Gastrocnemius medialis (tissue), 4 donors: ENCODE measurements at regions not wholly inside any gene's neighbourhood (a gene's known extent, or its start where the extent isn't known, plus 50 kb on each side); places are given as distances from the start of the nearest gene placed in this dataset.

ENCODE experiments used
- ATAC-seq, 2 donors: fragments of 150-250 bp; one replicate each; pipeline ENCODE4 v1.9.1; 2016
- DNase-seq, 2 donors: peaks; one replicate each; pipeline ENCODE4 v3.0.0-alpha.2; 2019
- H3K27ac ChIP-seq, 4 donors: fragments of 200-600 bp; sonication (generic); 1 replicate in 1 of 4; 2 replicates in 3 of 4; pipeline ENCODE4 v1.5.1; 2016 to 2018; ENCODE audit warnings: mild to moderate bottlenecking in 2 of 4, moderate library complexity in 1 of 4
- H3K27me3 ChIP-seq, 3 donors: fragments of 200-600 bp; sonication (generic) in 2 of 3; 1 replicate in 1 of 3; 2 replicates in 2 of 3; pipeline versions ENCODE4 v1.5.1 to v1.6.0; 2016 to 2019; ENCODE audit warnings: mild to moderate bottlenecking in 1 of 3, moderate library complexity in 1 of 3
- H3K36me3 ChIP-seq, 2 donors: fragments of 200-600 bp; sonication (generic) in 1 of 2; one replicate each; pipeline ENCODE4 v1.5.1; 2017 to 2018
- H3K4me1 ChIP-seq, 2 donors: fragments of 200-600 bp; sonication (generic) in 1 of 2; one replicate each; pipeline ENCODE4 v1.5.1; 2016 to 2017; ENCODE audit warnings: mild to moderate bottlenecking in 2 of 2
- H3K4me3 ChIP-seq, 4 donors: fragments of 200-600 bp; sonication (generic) in 3 of 4; 1 replicate in 1 of 4; 2 replicates in 3 of 4; pipeline ENCODE4 v1.5.1; 2016 to 2019; ENCODE audit warnings: mild to moderate bottlenecking in 2 of 4
- H3K9me3 ChIP-seq, 3 donors: fragments of 200-600 bp; sonication (generic) in 2 of 3; 1 replicate in 1 of 3; 2 replicates in 2 of 3; pipeline ENCODE4 v1.5.1; 2016 to 2019
- POLR2A ChIP-seq, 2 donors: fragments of 450-650 bp; IDR thresholded peaks; one replicate each; pipeline ENCODE4 v1.6.1; 2017; ENCODE audit warnings: antibody characterized with exemption in 2 of 2, mild to moderate bottlenecking in 2 of 2, moderate library complexity in 2 of 2
- in situ Hi-C, 4 donors: fragments of 200-750 bp; cut with MboI; loops; one replicate each; pipeline versions ENCODE4 v1.15.0 to v1.8.0; 2017; ENCODE audit warnings: low sequenced_read_pairs in 4 of 4
- intact Hi-C: fragments of 100-400 bp; cut with DNase I; formaldehyde crosslinking; loops from one replicate; pipeline ENCODE4 v1.15.1; 2023; ENCODE audit warnings: low total_unique reads
- TF ChIP-seq, protein P1 (sequence below), 5 experiments: fragments of 450-650 bp in 3 of 5; fragments of 200-600 bp in 2 of 5; sonication (generic) in 2 of 5; IDR thresholded peaks in 4 of 5; conservative IDR thresholded peaks in 1 of 5; 1 replicate in 4 of 5; 2 replicates in 1 of 5; pipeline ENCODE4 v1.5.1; 2016 to 2019; ENCODE audit warnings: antibody characterized with exemption in 5 of 5, mild to moderate bottlenecking in 3 of 5, moderate library complexity in 3 of 5

DNA sequence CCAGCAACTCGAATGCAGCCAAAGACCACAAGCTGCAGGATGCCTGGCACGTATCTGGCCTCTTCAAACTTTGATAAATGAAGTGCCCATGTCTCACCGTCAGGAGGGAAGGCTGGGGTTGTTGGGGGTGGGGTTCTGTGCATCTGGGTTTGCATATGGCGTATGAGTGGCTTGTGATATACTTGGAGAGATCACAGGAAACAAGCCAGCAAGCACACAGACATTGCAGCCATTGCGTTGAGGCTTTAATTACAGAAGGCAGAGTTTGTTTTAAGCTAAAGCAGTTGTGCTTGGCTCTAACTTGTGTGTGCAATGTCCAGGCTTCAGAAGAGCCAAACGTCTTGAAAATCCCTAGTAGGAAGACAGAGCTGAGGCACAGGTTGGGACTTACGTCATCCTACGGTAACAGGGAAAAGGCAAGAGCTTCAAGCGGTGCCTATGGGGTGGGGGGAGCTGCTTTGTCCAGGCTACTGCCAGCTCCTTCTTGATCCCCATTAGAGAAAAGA lies 109.2 kb downstream of the ASB7 start:
- in situ Hi-C loops (no loop called here), intact Hi-C loops (no loop called here)
- Histone ChIP-seq H3K27me3 (no peaks in the 10 kb centered on the region), H3K4me1 (peaks cover 0 to 3% of the 10 kb centered on the region in 2 donors), H3K4me3 (no peak overlapping the region), H3K27ac (no peak overlapping the region), H3K9me3 (no peaks in the 10 kb centered on the region), H3K36me3 (no peaks in the 10 kb centered on the region)
- TF ChIP-seq, protein P1, sequence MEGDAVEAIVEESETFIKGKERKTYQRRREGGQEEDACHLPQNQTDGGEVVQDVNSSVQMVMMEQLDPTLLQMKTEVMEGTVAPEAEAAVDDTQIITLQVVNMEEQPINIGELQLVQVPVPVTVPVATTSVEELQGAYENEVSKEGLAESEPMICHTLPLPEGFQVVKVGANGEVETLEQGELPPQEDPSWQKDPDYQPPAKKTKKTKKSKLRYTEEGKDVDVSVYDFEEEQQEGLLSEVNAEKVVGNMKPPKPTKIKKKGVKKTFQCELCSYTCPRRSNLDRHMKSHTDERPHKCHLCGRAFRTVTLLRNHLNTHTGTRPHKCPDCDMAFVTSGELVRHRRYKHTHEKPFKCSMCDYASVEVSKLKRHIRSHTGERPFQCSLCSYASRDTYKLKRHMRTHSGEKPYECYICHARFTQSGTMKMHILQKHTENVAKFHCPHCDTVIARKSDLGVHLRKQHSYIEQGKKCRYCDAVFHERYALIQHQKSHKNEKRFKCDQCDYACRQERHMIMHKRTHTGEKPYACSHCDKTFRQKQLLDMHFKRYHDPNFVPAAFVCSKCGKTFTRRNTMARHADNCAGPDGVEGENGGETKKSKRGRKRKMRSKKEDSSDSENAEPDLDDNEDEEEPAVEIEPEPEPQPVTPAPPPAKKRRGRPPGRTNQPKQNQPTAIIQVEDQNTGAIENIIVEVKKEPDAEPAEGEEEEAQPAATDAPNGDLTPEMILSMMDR (IDR thresholded peaks at IDR 0.05 in 4 of 5, conservative IDR thresholded peaks at IDR 0.05 in 1 of 5), result no peak
- no peak for TF ChIP-seq POLR2A (IDR thresholded peaks at IDR 0.05)
- DNase-seq, result no peak
- ATAC-seq, result no peak

GRCh38 chr15:100712226-100712625 lies 109.8 kb downstream of the ASB7 start:
- Histone ChIP-seq H3K9me3 (no peaks in the 10 kb centered on the region), H3K4me1 (peaks cover 0 to 3% of the 10 kb centered on the region in 2 donors), H3K27ac (no peak overlapping the region), H3K4me3 (no peak overlapping the region), H3K27me3 (no peaks in the 10 kb centered on the region), H3K36me3 (no peaks in the 10 kb centered on the region)
- DNase-seq (no peak), ATAC-seq (no peak)
- in situ Hi-C loops, result no loop called here
- TF ChIP-seq POLR2A (IDR thresholded peaks at IDR 0.05), result no peak
- TF ChIP-seq, protein P1 (IDR thresholded peaks at IDR 0.05 in 4 of 5, conservative IDR thresholded peaks at IDR 0.05 in 1 of 5), result no peak
- intact Hi-C loops, result no loop called here

DNA sequence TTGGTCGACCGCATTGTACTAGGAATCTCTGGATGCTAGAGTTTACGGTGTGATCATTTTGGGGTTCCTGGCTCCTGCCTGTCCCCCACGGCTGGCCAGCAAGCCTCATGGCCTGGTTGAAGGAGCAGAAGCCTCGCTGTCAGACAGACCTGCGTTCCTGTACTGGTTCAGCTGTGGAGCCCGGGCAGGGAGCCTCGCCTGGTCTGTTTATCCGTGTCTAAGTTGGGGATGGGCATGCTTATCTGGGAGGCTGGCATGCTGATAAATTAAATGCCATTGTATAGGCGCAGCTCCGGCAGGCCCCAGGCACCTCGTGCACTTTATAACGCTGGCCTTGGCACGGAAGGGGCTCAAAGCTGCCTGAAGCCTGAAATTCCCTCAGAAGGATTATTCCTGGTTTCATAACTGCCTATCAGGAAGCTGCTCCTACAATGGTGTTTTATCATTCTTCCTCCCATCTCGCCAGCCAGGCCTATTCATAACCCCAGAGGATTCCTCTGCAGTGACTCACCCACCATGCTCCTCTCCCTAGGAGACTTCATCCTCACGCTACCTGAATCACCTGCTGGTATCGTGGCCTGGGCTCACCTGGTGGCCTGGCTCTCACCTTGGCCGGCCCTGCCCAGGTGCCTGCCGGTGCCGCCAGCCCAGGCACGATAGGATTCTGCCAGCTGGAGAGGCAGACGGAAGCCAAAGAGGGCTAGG lies 110.9 kb downstream of the ASB7 start:
- H3K27ac ChIP-seq, result no peak overlapping the region
- in situ Hi-C loops (no loop called here), intact Hi-C loops (no loop called here)
- no peak for ATAC-seq
- H3K9me3 ChIP-seq, result no peaks in the 10 kb centered on the region
- peaks cover 0 to 3% of the 10 kb centered on the region in 2 donors for H3K4me1 ChIP-seq
- no peak overlapping the region for H3K4me3 ChIP-seq
- no peaks in the 10 kb centered on the region for H3K27me3 ChIP-seq
- no peak for DNase-seq
- no peaks in the 10 kb centered on the region for H3K36me3 ChIP-seq
- TF ChIP-seq POLR2A (IDR thresholded peaks at IDR 0.05), result no peak
- TF ChIP-seq, protein P1 (IDR thresholded peaks at IDR 0.05 in 4 of 5, conservative IDR thresholded peaks at IDR 0.05 in 1 of 5), result no peak

GRCh38 chr15:100714034-100714748 lies 111.8 kb downstream of the ASB7 start:
- no peak for TF ChIP-seq POLR2A (IDR thresholded peaks at IDR 0.05)
- TF ChIP-seq, protein P1 (IDR thresholded peaks at IDR 0.05 in 4 of 5, conservative IDR thresholded peaks at IDR 0.05 in 1 of 5), result no peak
- in situ Hi-C loops, result no loop called here
- no peak for ATAC-seq
- no peaks in the 10 kb centered on the region for H3K36me3 ChIP-seq
- peaks cover 0 to 3% of the 10 kb centered on the region in 2 donors for H3K4me1 ChIP-seq
- intact Hi-C loops, result no loop called here
- DNase-seq, result no peak
- H3K27me3 ChIP-seq, result no peaks in the 10 kb centered on the region
- H3K9me3 ChIP-seq, result no peaks in the 10 kb centered on the region
- no peak overlapping the region for H3K27ac ChIP-seq
- no peak overlapping the region for H3K4me3 ChIP-seq
